ENCODE measurements at regions not wholly inside any gene's neighbourhood (a gene's known extent, or its start where the extent isn't known, plus 50 kb on each side); places are given as distances from the start of the nearest gene placed in this dataset.

DNA sequence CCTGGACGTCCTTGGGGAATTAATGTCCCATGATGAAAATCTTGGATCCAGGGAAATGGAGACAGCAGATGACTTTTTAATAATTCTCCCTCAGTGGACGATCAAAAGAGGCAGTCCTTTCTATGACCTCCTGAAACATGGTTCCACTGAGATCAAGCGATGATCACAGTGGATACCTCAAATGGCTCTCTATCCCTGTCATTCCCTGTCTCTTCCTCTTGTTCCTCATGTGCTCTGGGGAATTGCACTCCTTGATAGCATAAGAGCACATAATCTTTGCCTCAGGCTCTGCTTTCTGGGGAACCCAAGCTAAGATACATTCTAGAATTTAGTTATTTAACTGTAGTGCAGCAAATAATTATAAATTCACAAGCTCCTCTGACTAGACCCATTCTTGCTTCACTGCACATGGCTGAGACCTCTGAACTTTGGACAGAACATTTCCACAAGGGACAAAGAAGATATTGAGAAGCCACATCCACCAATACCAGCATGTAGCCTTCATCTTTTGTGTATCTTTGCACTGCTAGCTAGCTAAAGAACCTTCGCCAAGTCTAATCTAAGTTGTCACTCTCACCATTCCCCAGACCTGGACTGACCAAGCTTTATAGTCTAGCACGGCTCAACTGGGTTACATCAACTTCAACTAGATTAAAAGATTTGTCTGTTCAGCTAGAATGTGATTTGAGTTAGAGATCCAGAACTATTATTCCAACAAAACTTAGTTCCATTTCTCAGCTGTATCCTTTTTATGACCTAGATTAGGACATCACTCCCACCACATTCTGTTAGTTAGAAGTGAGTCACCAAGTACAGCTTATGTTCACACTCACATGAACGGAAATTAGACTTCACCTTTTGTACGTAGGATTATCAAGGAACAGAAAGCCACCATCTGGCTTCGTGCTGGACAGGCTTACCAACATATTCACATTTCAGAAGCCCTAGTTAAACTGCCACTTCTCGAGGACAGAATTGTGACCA is 142.7 kb downstream of the SUCLA2 start:
- Histone ChIP-seq H3K9me3 (ENCODE audit: insufficient read depth, low read depth, low read length) (no peaks in the 10 kb centered on the region), H3K4me2 (ENCODE audit: low read depth, low read length, poor library complexity, severe bottlenecking) (no peak overlapping the region), H2AFZ (ENCODE audit: low read length) (0 out of 2 replicates have a peak overlapping the region, but pooled peaks have one; percentile 2)

DNA sequence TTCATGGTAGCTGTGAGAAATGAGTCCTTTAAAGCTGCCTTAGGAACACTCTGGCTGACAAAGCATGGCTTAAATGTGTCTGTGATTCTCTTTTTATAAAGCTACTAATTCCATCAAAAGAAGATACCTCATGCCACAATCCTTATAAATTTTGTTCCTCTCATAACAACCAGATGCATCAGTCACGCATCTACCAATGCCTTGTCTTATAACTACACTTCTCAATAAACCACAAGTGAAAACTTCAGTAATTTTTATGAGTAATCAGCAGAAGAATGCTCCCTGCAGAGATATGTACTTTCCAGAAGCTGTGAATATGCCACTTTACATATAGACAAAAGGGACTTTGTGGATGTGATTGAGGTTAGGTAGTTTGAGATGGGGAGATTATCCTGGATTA is 147.8 kb downstream of the SUCLA2 start:
- Histone ChIP-seq H3K9ac (ENCODE audit: low read depth, low read length, poor library complexity, severe bottlenecking) (no peak overlapping the region), H3K36me3 (ENCODE audit: insufficient read depth, low read length) (no peaks in the 10 kb centered on the region), H3K4me2 (ENCODE audit: low read depth, low read length, poor library complexity, severe bottlenecking) (no peak overlapping the region), H3K9me2 (replicated peaks; ENCODE audit: low read depth, low read length) (no peaks in the 10 kb centered on the region), H3K79me2 (ENCODE audit: insufficient read depth, low read length) (no peaks in the 10 kb centered on the region), H3K4me3 (ENCODE audit: low read length, poor library complexity, severe bottlenecking) (no peak overlapping the region), H3F3A (ENCODE audit: low read depth) (no peaks in the 10 kb centered on the region), H3K9me3 (ENCODE audit: insufficient read depth, low read depth, low read length) (no peaks in the 10 kb centered on the region), H3K27me3 (ENCODE audit: insufficient read depth, low read length, poor library complexity, severe bottlenecking) (no peaks in the 10 kb centered on the region), H4K20me1 (ENCODE audit: insufficient read depth, low read length, poor library complexity, severe bottlenecking) (no peaks in the 10 kb centered on the region), H3K4me1 (ENCODE audit: insufficient read depth, low read length, poor library complexity, severe bottlenecking) (no peaks in the 10 kb centered on the region), H2AFZ (ENCODE audit: low read length) (no peak overlapping the region)
- TF ChIP-seq, protein P1, sequence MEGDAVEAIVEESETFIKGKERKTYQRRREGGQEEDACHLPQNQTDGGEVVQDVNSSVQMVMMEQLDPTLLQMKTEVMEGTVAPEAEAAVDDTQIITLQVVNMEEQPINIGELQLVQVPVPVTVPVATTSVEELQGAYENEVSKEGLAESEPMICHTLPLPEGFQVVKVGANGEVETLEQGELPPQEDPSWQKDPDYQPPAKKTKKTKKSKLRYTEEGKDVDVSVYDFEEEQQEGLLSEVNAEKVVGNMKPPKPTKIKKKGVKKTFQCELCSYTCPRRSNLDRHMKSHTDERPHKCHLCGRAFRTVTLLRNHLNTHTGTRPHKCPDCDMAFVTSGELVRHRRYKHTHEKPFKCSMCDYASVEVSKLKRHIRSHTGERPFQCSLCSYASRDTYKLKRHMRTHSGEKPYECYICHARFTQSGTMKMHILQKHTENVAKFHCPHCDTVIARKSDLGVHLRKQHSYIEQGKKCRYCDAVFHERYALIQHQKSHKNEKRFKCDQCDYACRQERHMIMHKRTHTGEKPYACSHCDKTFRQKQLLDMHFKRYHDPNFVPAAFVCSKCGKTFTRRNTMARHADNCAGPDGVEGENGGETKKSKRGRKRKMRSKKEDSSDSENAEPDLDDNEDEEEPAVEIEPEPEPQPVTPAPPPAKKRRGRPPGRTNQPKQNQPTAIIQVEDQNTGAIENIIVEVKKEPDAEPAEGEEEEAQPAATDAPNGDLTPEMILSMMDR (conservative IDR thresholded peaks at IDR 0.05; ENCODE audit: low read length) = no peak
- no peak for TF ChIP-seq EZH2phosphoT487 (IDR thresholded peaks at IDR 0.05; ENCODE audit: borderline replicate concordance)

More for the DNA sequence above, 142.7 kb downstream of the SUCLA2 start:
- TF ChIP-seq, protein P1 (conservative IDR thresholded peaks at IDR 0.05; ENCODE audit: low read length) = no peak
- no peak for TF ChIP-seq EZH2phosphoT487 (IDR thresholded peaks at IDR 0.05; ENCODE audit: borderline replicate concordance)
- Histone ChIP-seq H3K9ac (ENCODE audit: low read depth, low read length, poor library complexity, severe bottlenecking) (no peak overlapping the region), H3F3A (ENCODE audit: low read depth) (no peaks in the 10 kb centered on the region), H3K27me3 (ENCODE audit: insufficient read depth, low read length, poor library complexity, severe bottlenecking) (no peaks in the 10 kb centered on the region), H3K4me1 (ENCODE audit: insufficient read depth, low read length, poor library complexity, severe bottlenecking) (no peaks in the 10 kb centered on the region), H3K79me2 (ENCODE audit: insufficient read depth, low read length) (no peaks in the 10 kb centered on the region), H4K20me1 (ENCODE audit: insufficient read depth, low read length, poor library complexity, severe bottlenecking) (no peaks in the 10 kb centered on the region), H3K4me3 (ENCODE audit: low read length, poor library complexity, severe bottlenecking) (no peak overlapping the region), H3K9me2 (replicated peaks; ENCODE audit: low read depth, low read length) (no peaks in the 10 kb centered on the region), H3K36me3 (ENCODE audit: insufficient read depth, low read length) (no peaks in the 10 kb centered on the region)

DNA sequence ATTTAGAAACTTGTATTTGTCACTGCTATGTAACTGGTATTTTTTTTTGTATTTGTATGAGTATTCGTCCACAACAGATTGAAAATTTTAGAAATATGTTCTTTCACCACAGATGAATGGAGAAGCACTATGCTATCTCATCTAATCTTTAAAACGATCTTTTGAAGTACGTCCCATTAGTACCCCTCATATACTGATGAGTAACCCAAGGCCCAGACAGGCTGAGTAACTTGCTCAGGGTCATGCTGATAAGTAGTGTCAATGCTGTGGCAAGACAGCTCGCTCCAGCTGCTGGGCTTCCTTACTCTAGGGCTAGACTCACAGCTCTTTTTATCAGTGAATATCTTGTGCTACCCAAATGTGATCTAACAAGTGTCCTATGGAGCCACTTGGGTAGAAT is 154.2 kb downstream of the SUCLA2 start:
- H3K4me2 ChIP-seq (ENCODE audit: low read depth, low read length, poor library complexity, severe bottlenecking) = no peak overlapping the region
- no peak overlapping the region for H3K4me3 ChIP-seq (ENCODE audit: low read length, poor library complexity, severe bottlenecking)
- no peaks in the 10 kb centered on the region for H4K20me1 ChIP-seq (ENCODE audit: insufficient read depth, low read length, poor library complexity, severe bottlenecking)
- no peak overlapping the region for H2AFZ ChIP-seq (ENCODE audit: low read length)
- TF ChIP-seq EZH2phosphoT487 (IDR thresholded peaks at IDR 0.05; ENCODE audit: borderline replicate concordance) = no peak
- TF ChIP-seq, protein P1 (conservative IDR thresholded peaks at IDR 0.05; ENCODE audit: low read length) = no peak
- H3K4me1 ChIP-seq (ENCODE audit: insufficient read depth, low read length, poor library complexity, severe bottlenecking) = no peaks in the 10 kb centered on the region
- no peaks in the 10 kb centered on the region for H3K9me2 ChIP-seq (replicated peaks; ENCODE audit: low read depth, low read length)
- no peaks in the 10 kb centered on the region for H3K27me3 ChIP-seq (ENCODE audit: insufficient read depth, low read length, poor library complexity, severe bottlenecking)
- no peak overlapping the region for H3K9ac ChIP-seq (ENCODE audit: low read depth, low read length, poor library complexity, severe bottlenecking)
- no peaks in the 10 kb centered on the region for H3K79me2 ChIP-seq (ENCODE audit: insufficient read depth, low read length)
- H3K9me3 ChIP-seq (ENCODE audit: insufficient read depth, low read depth, low read length) = no peaks in the 10 kb centered on the region
- H3F3A ChIP-seq (ENCODE audit: low read depth) = no peaks in the 10 kb centered on the region
- no peaks in the 10 kb centered on the region for H3K36me3 ChIP-seq (ENCODE audit: insufficient read depth, low read length)

Data from Loucy (cell line).